Stimulated activated CD8-positive, alpha-beta memory T cell treated with anti-CD3 and anti-CD28 coated beads, Interleukin-7, amount 100 ng/mL, for 24 hours (primary cell): ENCODE measurements at regions not wholly inside any gene's neighbourhood (a gene's known extent, or its start where the extent isn't known, plus 50 kb on each side); places are given as distances from the start of the nearest gene placed in this dataset.

Source experiments
- DNase-seq: peaks from one replicate; pipeline ENCODE4 v3.0.0-alpha.2; 2020; ENCODE audit warnings: low read depth

- no peak for DNase-seq
Measured at GRCh38 chr12:67589078-67589477, 59.5 kb upstream of the DYRK2 start.

GRCh38 chr12:67590149-67590790, 58.3 kb upstream of the DYRK2 start:
- DNase-seq, result no peak

DNA sequence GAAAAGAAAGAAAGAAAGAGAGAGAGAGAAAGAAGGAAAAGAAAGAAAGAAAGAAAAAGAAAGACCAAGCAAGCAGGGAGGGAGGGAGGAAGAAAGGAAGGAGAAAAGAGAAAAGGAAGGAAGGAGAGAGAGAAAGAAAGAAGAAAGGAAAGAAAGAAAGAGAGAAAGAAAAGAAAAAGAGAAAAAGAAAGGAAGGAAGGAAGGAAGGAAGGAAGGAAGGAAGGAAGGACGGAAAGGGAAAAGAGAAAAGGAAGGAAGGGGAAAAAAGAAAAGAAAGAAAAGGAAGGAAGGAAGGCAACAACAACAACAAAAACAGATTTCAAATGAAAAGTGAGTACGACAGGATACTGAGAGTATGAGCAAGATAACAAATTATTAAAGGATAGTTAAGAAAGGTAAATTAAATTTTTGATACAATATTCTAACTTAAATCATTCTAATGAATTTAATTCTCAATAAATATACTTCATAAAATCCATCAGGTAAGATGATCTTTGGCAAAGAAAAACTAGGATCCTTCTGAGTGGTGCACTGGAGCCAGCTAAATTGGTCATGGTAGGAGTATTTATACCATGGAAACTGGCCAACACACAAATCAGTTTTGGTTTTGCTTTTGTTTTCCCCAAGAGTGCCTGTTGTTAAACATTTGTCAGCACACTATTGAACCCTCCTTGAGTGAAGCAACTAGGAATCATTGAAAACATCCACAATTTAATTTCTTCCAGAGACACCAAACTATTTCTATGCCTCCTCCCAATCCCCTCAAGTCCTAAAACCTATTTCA, 56.1 kb upstream of the DYRK2 start:
- no peak for DNase-seq

DNA sequence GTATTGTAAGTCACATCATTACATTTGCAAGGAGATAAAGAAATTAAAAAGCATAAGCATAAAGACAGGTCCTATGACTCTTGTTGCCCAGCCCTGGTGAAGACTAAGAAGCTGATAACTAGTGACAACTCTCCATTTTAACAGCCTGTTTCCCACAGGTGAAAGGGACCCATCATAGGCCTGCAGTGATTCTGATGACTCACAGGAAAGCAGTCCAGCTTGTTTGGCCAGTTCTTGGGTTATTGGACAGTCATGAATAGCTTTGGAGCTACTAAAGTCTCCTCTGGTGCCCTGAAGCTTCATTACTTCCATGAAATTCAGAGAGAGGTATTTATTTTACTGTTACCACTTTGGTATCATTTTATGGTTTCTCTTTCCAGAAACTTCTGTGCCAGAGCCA, 55.5 kb upstream of the DYRK2 start:
- no peak for DNase-seq

DNA sequence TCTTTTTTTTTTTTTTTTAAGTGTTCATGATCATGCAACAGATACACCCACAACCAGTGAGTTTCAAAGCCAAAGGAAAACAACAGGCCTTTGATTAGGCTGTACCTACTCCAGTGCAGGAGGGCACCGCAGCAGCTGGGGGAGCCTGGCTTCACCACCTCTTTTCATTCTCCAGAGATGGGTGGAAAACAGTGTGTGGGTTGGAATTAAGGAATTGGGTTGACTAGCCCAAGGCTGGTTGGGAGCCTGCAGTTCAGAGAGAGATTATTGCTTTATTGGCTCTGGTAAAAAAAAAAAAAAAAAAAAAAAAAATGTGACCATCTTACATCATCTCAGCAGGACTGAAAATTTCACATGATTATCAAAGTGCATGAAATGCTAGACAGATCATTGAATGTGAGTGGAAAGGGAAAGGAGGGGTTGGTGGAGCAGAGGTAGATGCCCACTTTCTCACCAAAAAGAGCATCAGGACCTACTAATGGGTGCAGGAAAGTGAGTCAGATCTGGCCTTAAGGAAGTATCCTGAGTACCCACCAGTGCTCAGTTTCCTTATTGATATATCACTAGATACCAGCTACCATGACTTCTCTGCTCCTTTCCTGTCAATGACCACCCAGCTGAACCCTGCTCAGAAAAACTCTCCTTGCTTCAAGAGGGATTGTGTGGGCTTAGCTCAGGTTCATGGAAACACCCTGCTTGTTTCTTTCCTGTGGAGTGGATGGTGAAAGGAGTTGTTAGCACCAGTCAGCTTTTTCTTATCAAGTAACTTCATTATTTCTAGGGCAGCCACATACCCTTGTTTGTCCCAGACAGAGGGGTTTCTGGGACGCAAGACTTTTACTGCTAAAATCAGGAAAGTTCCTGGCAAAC, 54.8 kb upstream of the DYRK2 start:
- no peak for DNase-seq

DNA sequence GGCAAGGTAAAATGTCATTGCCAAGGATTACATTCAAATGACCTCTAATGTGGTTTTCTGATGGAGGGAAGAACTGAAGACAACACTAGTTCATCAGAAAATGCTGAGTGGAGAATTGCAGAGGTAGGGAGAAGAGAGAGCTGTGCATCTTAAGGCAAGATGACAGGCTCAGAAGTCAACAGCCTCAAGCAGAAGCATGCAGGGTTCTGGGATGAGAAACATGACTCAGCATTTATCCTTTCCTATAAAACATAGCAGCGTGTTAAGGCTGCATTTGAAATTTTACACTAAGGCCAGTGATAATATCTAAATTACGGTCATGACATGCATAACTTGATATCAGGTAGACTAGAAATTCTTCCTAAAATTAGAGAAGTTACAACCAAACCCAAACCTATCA, 53.7 kb upstream of the DYRK2 start:
- DNase-seq, result no peak

DNA sequence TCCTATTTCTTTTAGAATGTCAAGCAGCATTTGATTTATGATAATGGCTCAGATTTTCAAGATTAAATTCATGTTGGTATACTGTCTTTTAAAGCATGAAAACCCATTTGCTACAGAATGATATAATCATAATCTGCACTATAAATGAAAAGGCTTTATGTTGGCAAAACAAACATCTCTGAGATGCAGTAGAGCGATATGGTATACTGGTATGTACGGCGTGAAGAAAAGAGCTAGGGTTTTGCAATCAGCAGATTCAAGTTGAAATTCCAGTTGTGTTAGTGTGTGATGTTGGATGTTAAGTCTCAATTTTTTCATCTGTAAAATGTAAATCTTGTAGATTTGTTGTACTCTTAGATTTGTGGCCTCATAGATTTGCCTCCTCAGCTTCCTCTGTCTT, 53.2 kb upstream of the DYRK2 start:
- no peak for DNase-seq

- no peak for DNase-seq
Measured at GRCh38 chr12:67598598-67598997, 49.9 kb upstream of the DYRK2 start.
